ENCODE measurements at regions not wholly inside any gene's neighbourhood (a gene's known extent, or its start where the extent isn't known, plus 50 kb on each side); places are given as distances from the start of the nearest gene placed in this dataset.
A peak's percentile ranks its signal among the peaks of the same experiment; 100 is the strongest.

DNA sequence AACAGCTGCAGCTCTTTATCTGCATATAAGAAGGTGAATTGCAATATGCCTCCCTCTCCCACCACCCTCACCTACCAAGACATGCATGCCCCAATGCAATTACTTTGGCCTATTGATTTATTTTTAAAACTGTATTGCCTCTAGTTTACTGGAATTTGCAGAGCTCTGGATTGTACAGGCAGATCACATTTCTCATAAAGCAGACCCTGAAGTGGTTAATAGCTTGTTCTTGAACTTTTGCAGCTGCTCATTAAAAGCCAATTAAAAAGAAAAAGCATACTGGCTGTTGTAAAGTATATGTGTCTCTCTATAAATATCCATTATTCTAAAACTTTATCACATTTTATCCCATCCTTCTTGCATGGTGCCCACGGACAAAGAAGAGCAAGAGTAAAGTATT, 221.5 kb upstream of the TOPAZ1 start:
- H3K36me3 Mint-ChIP-seq (ENCODE audit: low read depth): no peaks in the 10 kb centered on the region
- H3K27ac Mint-ChIP-seq (ENCODE audit: unreplicated experiment): no peak overlapping the region
- no peak for DNase-seq (ENCODE audit: low spot score)
- TF ChIP-seq, protein P1, sequence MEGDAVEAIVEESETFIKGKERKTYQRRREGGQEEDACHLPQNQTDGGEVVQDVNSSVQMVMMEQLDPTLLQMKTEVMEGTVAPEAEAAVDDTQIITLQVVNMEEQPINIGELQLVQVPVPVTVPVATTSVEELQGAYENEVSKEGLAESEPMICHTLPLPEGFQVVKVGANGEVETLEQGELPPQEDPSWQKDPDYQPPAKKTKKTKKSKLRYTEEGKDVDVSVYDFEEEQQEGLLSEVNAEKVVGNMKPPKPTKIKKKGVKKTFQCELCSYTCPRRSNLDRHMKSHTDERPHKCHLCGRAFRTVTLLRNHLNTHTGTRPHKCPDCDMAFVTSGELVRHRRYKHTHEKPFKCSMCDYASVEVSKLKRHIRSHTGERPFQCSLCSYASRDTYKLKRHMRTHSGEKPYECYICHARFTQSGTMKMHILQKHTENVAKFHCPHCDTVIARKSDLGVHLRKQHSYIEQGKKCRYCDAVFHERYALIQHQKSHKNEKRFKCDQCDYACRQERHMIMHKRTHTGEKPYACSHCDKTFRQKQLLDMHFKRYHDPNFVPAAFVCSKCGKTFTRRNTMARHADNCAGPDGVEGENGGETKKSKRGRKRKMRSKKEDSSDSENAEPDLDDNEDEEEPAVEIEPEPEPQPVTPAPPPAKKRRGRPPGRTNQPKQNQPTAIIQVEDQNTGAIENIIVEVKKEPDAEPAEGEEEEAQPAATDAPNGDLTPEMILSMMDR (IDR thresholded peaks at IDR 0.05): no peak
- peaks cover 18% of the 10 kb centered on the region for H3K27me3 Mint-ChIP-seq (ENCODE audit: low read depth)
- no peak overlapping the region for H3K4me3 Mint-ChIP-seq (ENCODE audit: unreplicated experiment)
- peaks cover 15% of the 10 kb centered on the region for H3K4me1 Mint-ChIP-seq (ENCODE audit: low read depth)
- H3K9me3 Mint-ChIP-seq (ENCODE audit: low read depth): no peaks in the 10 kb centered on the region

DNA sequence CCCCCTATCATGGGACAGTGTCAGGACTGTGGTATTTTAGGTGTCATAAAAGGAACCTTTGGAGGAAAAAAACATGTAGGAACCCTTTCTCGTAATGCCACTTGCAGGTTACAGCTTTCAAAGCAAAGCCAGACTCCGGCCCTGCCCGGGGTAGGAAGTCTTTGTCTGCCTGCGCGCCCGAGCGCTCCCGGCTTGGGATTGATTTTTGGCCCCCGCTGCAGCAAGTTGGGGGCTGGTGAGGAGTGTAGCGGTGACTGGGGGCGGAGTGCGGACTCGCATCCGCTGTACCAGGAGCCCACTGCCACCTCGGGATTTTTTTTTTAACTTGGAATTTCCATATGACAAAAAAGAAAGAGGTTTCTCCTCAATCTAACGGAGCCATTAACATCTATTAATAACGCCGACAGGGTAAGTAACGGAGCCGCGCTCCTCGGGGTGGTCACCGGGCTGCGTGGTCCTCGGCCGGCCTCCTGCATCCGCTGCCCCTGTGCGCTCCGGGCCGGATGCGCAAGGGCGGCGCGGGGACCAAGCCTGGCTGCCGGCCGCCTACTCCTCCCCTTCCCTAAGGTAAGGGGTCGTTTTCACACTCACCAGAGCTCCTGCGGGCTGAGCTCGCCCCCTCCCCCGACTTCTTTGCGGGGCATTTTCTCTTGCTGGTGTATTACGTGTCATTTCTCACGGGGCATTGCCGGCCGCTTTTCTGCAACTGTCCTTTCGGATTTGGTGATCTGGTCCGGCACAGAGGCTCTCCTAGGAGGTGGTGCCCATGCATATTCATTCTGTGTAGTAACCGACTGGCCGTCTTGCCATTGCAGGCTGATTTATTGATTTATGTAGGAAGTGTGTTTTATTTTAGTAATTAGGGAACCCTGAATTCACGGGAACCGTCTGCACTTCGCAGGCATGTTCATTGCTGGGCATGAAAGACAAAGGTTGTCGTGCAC, 219.8 kb upstream of the TOPAZ1 start:
- no peak overlapping the region for H3K27ac Mint-ChIP-seq (ENCODE audit: unreplicated experiment)
- TF ChIP-seq, protein P1 (IDR thresholded peaks at IDR 0.05): no peak
- H3K36me3 Mint-ChIP-seq (ENCODE audit: low read depth): peaks cover 2% of the 10 kb centered on the region
- H3K4me1 Mint-ChIP-seq (ENCODE audit: low read depth): peaks cover 15% of the 10 kb centered on the region
- H3K27me3 Mint-ChIP-seq (ENCODE audit: low read depth): peaks cover 22% of the 10 kb centered on the region
- H3K4me3 Mint-ChIP-seq (ENCODE audit: unreplicated experiment): peak overlapping the region; percentile 74
- no peak for DNase-seq (ENCODE audit: low spot score)
- H3K9me3 Mint-ChIP-seq (ENCODE audit: low read depth): no peaks in the 10 kb centered on the region

DNA sequence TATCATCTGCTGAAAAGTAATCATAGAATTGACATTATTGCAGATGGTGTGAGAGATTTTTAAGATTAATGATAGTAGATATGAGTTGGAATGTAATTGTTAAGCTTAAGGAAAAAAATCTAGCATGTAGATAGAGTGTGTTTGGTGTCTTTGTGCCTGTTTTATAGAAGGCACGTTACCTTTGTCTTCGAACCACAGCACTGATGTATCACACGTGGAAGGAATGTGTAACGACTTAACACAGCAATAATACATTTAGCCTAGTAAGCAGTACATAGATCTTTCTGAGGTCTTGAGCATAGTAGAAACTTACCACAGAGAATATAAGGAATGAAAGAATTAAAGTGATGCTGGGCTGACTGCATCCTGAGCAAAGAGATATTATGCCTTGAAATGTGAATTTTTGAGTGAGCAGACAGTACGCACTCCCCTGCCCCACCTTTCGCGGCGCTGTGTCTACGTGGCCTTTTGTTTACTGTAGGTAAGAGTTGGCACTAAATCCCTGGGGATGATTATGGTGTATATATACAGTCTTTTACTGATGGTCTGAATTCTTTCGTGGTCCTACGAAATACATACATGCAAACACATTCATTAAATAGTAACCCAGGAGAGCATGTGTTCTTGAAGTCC, 217.6 kb upstream of the TOPAZ1 start:
- TF ChIP-seq, protein P1 (IDR thresholded peaks at IDR 0.05): no peak
- Mint-ChIP-seq H3K36me3 (ENCODE audit: low read depth) (peaks cover 2% of the 10 kb centered on the region), H3K9me3 (ENCODE audit: low read depth) (no peaks in the 10 kb centered on the region), H3K27me3 (ENCODE audit: low read depth) (peaks cover 25% of the 10 kb centered on the region), H3K27ac (ENCODE audit: unreplicated experiment) (no peak overlapping the region), H3K4me3 (ENCODE audit: unreplicated experiment) (no peak overlapping the region), H3K4me1 (ENCODE audit: low read depth) (peaks cover 15% of the 10 kb centered on the region)
- no peak for DNase-seq (ENCODE audit: low spot score)

DNA sequence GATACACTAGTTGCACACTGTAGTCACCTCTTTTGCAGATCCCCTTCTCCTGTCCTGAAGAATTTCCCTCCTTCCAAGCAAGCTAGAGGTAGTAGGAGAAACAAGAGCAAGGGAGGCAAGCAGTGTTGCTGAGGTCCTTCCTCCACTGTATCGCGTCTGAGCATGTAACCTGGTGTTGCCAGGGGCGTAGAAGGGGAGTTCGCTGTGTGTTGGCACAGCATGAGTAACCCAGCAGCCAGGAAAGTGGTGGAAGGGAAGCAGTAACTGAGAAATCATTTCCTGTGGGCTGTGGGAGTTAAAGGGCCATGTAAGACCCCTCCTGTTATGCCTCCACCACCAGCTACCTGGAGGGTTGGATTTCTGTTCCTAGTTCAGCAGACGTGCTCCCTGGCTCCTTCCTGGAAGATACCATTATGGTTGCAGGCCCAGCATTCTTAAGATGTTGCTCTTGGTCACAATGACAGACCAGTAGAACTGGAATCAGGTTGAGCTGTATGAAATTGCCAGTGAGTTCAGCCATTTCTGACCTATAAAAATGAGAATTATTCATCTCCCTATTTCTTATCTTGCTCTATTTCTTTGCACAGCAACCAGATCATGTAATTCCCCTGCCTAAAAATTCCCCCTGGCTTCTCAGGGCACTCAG, 215.3 kb upstream of the TOPAZ1 start:
- Mint-ChIP-seq H3K4me1 (ENCODE audit: low read depth) (peaks cover 13% of the 10 kb centered on the region), H3K36me3 (ENCODE audit: low read depth) (peaks cover 2% of the 10 kb centered on the region), H3K27ac (ENCODE audit: unreplicated experiment) (no peak overlapping the region), H3K27me3 (ENCODE audit: low read depth) (peaks cover 17% of the 10 kb centered on the region), H3K4me3 (ENCODE audit: unreplicated experiment) (no peak overlapping the region), H3K9me3 (ENCODE audit: low read depth) (no peaks in the 10 kb centered on the region)
- TF ChIP-seq, protein P1 (IDR thresholded peaks at IDR 0.05): no peak
- DNase-seq (ENCODE audit: low spot score): no peak

DNA sequence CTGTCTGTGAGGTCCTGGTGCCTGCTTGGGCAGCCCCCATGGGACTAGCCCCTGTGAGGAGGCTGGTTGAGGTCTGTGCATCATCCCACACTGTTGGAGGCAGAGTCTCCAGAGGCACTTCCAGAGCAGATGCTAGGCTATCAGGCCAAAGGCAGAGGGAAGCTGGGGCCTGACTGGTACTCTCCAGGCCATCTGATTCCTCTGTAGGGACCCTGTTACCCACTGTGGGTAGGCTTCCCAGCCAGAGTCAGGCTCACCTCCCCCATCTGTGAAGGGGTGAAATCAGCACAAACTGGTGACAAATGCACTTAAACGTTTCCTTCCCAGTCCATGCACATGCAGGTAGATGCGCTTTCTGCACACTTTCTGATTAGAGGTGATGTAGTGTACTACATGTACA, 212.6 kb upstream of the TOPAZ1 start:
- DNase-seq (ENCODE audit: low spot score): no peak
- H3K36me3 Mint-ChIP-seq (ENCODE audit: low read depth): peaks cover 2% of the 10 kb centered on the region
- TF ChIP-seq, protein P1 (IDR thresholded peaks at IDR 0.05): no peak
- peaks cover 7% of the 10 kb centered on the region for H3K27me3 Mint-ChIP-seq (ENCODE audit: low read depth)
- no peak overlapping the region for H3K27ac Mint-ChIP-seq (ENCODE audit: unreplicated experiment)
- H3K4me1 Mint-ChIP-seq (ENCODE audit: low read depth): no peaks in the 10 kb centered on the region
- no peak overlapping the region for H3K4me3 Mint-ChIP-seq (ENCODE audit: unreplicated experiment)
- no peaks in the 10 kb centered on the region for H3K9me3 Mint-ChIP-seq (ENCODE audit: low read depth)

Data from chondrocyte (in vitro differentiated cells).